GM06990 (cell line): ENCODE measurements at regions not wholly inside any gene's neighbourhood (a gene's known extent, or its start where the extent isn't known, plus 50 kb on each side); places are given as distances from the start of the nearest gene placed in this dataset.

Experiments
- DNase-seq: peaks from one replicate; pipeline ENCODE4 v3.0.0-alpha.2; 2011; ENCODE audit not compliant: insufficient read length; ENCODE audit errors: extremely low read depth
- H3K27me3 ChIP-seq: replicated peaks from 2 replicates; pipeline ENCODE4 v1.6.0; 2011; ENCODE audit warnings: low read length; ENCODE audit not compliant: control insufficient read depth, insufficient read depth
- H3K36me3 ChIP-seq: 2 replicates; pipeline ENCODE4 v1.5.1; 2011; ENCODE audit warnings: low read length; ENCODE audit not compliant: control insufficient read depth, insufficient read depth
- H3K4me3 ChIP-seq: replicated peaks from 2 replicates; pipeline ENCODE4 v1.5.1; 2011; ENCODE audit warnings: low read depth, mild to moderate bottlenecking, control low read depth, low read length
- TF ChIP-seq, protein P1 (sequence below): IDR thresholded peaks from 2 replicates; pipeline ENCODE4 v1.5.1; 2011; ENCODE audit warnings: low read length, control low read depth, mild to moderate bottlenecking, inconsistent platforms; ENCODE audit not compliant: insufficient read depth, poor library complexity, severe bottlenecking

DNA sequence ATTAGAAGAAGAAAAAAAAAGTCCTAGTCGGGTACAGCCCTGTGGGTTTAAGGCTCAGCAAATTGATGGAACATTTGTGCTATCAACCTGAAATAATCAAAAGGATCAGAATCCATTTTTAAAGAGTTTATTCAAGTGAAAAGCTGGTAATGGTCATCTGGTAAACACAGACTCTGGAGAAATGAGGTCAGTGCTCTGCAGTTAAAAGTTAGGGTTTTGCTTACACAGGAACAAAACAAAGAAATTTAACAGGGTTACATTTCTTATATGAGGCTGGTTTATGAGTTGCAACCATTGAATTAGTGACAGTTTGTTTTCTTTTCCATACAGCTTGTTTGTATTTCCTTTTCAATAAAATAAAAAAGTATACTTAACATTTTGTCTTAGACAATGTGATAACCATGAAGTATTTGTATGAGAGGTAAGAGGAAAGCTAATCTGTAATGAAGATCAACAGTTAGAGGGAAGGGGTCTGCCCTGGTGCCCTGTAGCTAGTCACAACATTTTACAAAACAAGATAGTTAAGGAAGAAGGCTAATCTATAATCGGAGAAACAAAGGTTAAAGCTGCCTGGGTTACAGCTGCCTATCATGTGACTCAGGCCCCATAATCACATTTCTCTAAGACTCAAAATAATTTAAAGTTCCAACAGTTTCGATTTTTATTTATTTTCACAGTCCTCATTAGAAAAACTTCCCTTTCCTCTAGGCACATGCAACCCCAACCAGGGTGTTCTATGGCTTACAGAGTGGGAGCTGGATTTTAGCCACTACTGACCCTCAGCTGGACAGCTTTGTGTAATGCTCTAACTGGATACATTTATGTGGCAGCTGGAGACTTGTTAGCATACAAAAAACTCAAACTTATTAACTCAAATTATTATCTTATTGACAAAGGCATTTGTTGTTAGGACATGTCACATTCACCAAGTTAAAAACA is 98.1 kb upstream of the ACP3 start:
- DNase-seq, result no peak
- Histone ChIP-seq H3K27me3 (no peaks in the 10 kb centered on the region), H3K4me3 (no peak overlapping the region), H3K36me3 (no peaks in the 10 kb centered on the region)
- TF ChIP-seq, protein P1, sequence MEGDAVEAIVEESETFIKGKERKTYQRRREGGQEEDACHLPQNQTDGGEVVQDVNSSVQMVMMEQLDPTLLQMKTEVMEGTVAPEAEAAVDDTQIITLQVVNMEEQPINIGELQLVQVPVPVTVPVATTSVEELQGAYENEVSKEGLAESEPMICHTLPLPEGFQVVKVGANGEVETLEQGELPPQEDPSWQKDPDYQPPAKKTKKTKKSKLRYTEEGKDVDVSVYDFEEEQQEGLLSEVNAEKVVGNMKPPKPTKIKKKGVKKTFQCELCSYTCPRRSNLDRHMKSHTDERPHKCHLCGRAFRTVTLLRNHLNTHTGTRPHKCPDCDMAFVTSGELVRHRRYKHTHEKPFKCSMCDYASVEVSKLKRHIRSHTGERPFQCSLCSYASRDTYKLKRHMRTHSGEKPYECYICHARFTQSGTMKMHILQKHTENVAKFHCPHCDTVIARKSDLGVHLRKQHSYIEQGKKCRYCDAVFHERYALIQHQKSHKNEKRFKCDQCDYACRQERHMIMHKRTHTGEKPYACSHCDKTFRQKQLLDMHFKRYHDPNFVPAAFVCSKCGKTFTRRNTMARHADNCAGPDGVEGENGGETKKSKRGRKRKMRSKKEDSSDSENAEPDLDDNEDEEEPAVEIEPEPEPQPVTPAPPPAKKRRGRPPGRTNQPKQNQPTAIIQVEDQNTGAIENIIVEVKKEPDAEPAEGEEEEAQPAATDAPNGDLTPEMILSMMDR, result no peak

DNA sequence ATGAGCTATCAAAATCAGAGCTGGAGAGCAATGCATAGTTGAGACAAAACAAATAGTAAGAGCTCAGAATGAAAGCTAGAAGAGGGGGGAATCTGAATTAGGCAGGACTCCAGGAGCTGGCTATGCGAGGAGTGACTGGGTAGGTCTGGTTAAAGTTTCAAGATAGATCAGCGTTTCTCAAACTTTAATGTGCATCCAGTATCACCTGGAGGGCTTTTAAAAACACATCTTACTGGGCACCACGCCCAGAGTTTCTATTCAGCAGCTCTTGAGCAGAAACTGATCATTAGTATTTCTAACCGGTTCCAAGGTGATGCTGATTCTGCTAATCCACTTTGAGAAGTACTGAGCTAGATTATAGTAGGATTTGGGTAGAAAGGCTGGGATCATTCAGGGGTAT is 96.2 kb upstream of the ACP3 start:
- H3K27me3 ChIP-seq, result no peaks in the 10 kb centered on the region
- no peak for DNase-seq
- TF ChIP-seq, protein P1, result no peak
- H3K4me3 ChIP-seq, result no peak overlapping the region
- no peaks in the 10 kb centered on the region for H3K36me3 ChIP-seq

DNA sequence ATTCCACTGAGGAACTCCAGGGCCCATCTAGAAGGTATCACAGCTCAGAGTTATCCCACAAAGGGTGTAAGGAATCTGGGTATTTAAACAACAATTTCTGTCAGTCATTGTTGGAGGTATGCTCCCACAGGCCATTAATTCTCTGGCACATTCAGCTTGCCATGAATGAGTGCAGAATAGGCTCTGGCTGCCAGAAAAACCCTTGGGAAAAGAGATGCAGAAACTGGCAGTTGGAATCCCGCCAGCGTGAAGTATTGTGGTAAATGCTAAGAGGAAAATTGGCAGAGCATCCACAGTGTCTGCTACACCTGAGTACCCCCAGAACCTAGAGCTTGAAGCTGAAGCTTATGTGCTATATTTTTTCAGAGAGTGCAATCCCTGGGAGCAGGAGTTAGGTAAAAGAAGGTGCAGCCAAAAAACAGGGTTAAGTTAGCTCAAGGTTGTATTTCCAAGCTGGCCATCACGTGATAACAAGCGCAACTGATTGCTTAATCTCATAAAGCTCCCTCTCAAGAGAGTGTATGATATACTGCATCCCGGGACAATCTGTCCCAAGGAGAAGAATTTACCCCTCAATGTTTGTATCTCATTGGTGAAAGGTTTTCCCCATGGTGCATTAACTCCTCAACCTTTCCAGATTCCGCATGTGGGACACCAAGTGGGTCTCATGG is 94.2 kb upstream of the ACP3 start:
- Histone ChIP-seq H3K27me3 (no peaks in the 10 kb centered on the region), H3K4me3 (no peak overlapping the region), H3K36me3 (no peaks in the 10 kb centered on the region)
- TF ChIP-seq, protein P1, result no peak
- DNase-seq, result no peak

DNA sequence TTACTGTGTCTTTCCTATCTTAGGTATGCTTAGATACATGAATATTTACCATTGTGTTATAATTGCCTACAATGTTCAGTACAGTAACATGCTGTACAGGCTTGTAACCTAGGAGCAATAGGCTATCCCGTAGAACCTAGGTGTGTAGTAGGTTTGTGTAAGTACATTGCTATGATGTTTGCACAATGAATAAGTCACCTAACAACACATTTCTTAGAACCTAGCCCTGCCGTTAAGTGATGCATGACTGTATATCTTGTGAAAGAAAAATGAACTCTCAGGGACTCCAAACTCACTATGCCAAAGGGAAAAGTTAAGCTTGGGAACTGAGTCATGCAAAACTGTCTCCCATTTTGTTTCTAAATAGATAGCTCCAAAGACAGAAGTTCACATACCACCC is 91.5 kb upstream of the ACP3 start:
- TF ChIP-seq, protein P1, result no peak
- no peaks in the 10 kb centered on the region for H3K36me3 ChIP-seq
- H3K4me3 ChIP-seq, result no peak overlapping the region
- DNase-seq, result no peak
- no peaks in the 10 kb centered on the region for H3K27me3 ChIP-seq

DNA sequence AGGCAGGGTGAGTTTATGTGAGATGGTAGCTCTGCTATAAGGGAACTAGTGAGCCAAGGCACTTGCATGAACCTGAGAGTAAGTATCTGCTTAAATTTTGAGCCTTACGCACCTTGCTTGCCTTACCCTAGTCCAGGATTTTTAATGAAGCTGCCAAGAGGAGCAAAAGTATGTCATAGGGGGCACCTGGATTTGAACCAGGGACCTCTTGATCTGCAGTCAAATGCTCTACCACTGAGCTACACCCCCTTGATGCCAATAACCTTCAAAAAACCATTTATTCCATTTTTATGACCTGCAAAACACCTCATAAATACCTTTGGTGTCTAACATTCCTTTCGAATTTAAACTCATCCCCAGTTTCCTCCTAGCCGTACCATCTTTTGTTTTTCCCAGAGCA is 88.3 kb upstream of the ACP3 start:
- Histone ChIP-seq H3K27me3 (no peaks in the 10 kb centered on the region), H3K36me3 (no peaks in the 10 kb centered on the region), H3K4me3 (no peak overlapping the region)
- TF ChIP-seq, protein P1, result no peak
- no peak for DNase-seq
